Epithelial cell of esophagus (primary cell): ENCODE measurements at regions not wholly inside any gene's neighbourhood (a gene's known extent, or its start where the extent isn't known, plus 50 kb on each side); places are given as distances from the start of the nearest gene placed in this dataset.
A peak's percentile ranks its signal among the peaks of the same experiment; 100 is the strongest.

Experiments used
- DNase-seq: peaks from one replicate; pipeline ENCODE4 v3.0.0; 2010; ENCODE audit warnings: low read depth
- H3K4me3 ChIP-seq: 2 replicates; pipeline ENCODE4 v1.5.1; 2011; ENCODE audit warnings: mild to moderate bottlenecking, low read length, control low read depth
- TF ChIP-seq, protein P1 (sequence below): IDR thresholded peaks from 2 replicates; pipeline ENCODE4 v1.5.1; 2011; ENCODE audit warnings: low read depth, mild to moderate bottlenecking, low read length, control low read depth, inconsistent platforms; ENCODE audit not compliant: insufficient read depth; ENCODE audit errors: missing control alignments

- TF ChIP-seq, protein P1, sequence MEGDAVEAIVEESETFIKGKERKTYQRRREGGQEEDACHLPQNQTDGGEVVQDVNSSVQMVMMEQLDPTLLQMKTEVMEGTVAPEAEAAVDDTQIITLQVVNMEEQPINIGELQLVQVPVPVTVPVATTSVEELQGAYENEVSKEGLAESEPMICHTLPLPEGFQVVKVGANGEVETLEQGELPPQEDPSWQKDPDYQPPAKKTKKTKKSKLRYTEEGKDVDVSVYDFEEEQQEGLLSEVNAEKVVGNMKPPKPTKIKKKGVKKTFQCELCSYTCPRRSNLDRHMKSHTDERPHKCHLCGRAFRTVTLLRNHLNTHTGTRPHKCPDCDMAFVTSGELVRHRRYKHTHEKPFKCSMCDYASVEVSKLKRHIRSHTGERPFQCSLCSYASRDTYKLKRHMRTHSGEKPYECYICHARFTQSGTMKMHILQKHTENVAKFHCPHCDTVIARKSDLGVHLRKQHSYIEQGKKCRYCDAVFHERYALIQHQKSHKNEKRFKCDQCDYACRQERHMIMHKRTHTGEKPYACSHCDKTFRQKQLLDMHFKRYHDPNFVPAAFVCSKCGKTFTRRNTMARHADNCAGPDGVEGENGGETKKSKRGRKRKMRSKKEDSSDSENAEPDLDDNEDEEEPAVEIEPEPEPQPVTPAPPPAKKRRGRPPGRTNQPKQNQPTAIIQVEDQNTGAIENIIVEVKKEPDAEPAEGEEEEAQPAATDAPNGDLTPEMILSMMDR, result no peak
- DNase-seq, result peak; percentile 92
- no peak overlapping the region for H3K4me3 ChIP-seq
Observed at GRCh38 chr1:115210302-115210711, 121.0 kb upstream of the TSPAN2 start.

GRCh38 chr1:115204513-115204912, 115.2 kb upstream of the TSPAN2 start:
- no peak overlapping the region for H3K4me3 ChIP-seq
- TF ChIP-seq, protein P1, result no peak
- no peak for DNase-seq

DNA sequence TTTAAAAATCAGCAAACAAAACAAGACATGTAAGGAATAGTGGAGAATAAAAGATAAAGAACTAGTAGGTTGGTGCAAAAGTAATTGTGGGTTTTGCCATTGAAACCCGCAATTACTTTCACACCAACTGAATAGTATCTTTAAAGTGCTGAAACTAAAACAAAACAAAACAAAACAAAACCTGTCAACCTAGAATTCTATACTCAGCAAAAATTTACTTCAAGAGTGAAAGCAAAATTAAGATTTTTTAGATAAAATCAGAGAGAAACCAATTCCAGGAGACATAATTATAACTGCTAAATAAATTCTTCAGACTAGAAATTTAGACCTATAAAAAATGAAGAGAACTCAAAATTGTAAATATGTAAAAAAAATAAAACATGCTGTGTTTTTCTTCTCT, 114.0 kb upstream of the TSPAN2 start:
- DNase-seq, result no peak
- H3K4me3 ChIP-seq, result no peak overlapping the region
- TF ChIP-seq, protein P1, result no peak

- DNase-seq, result no peak
Observed at GRCh38 chr1:115201598-115201997, 112.3 kb upstream of the TSPAN2 start.

GRCh38 chr1:115199416-115200132, 110.3 kb upstream of the TSPAN2 start:
- TF ChIP-seq, protein P1, result no peak
- DNase-seq, result no peak
- no peak overlapping the region for H3K4me3 ChIP-seq

More at GRCh38 chr1:115201598-115201997, 112.3 kb upstream of the TSPAN2 start:
- no peak overlapping the region for H3K4me3 ChIP-seq
- TF ChIP-seq, protein P1, result no peak

DNA sequence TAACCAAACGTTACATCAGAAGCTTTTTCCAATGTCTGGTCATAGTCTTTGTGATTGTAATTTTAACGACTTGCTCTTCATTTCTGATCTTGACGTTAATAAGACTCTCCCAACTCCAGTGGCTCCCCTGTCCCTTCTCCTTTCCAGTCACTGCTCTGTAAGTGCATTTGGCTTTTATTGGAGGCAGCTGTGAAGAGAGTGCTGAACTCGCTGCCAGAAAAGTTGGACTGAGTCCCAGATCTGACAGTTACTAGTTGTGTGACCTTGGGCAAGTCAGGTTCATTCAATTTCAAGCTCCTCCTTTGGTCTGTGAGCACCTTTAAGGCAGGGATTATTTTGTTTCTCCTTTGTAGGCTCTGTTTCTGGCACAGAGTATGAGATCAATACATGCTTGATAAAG, 109.6 kb upstream of the TSPAN2 start:
- no peak overlapping the region for H3K4me3 ChIP-seq
- DNase-seq, result peak; percentile 15
- TF ChIP-seq, protein P1, result no peak

GRCh38 chr1:115196296-115196695, 107.0 kb upstream of the TSPAN2 start:
- TF ChIP-seq, protein P1, result no peak
- DNase-seq, result no peak
- no peak overlapping the region for H3K4me3 ChIP-seq
